Thymus (tissue), 11 donors: ENCODE measurements at regions not wholly inside any gene's neighbourhood (a gene's known extent, or its start where the extent isn't known, plus 50 kb on each side); places are given as distances from the start of the nearest gene placed in this dataset.
A peak's percentile ranks its signal among the peaks of the same experiment; 100 is the strongest.

ENCODE experiments used
- DNase-seq, 9 donors: peaks; one replicate each; pipeline ENCODE4 v3.0.0-alpha.2; 2013; ENCODE audit warnings: low spot score in 9 of 9, low read depth in 6 of 9, missing footprints in 1 of 9
- H3K27ac ChIP-seq, 2 donors: one replicate each; pipeline ENCODE4 v1.5.1; 2013; ENCODE audit warnings: control low read depth in 1 of 2, low read depth in 1 of 2, low read length in 1 of 2, mild to moderate bottlenecking in 1 of 2, moderate library complexity in 1 of 2
- H3K27me3 ChIP-seq, 2 donors: one replicate each; pipeline ENCODE4 v1.5.1; 2013; ENCODE audit warnings: low read length in 1 of 2; ENCODE audit not compliant: control insufficient read depth in 2 of 2, insufficient read depth in 1 of 2
- H3K36me3 ChIP-seq, 2 donors: one replicate each; pipeline ENCODE4 v1.5.1; 2013; ENCODE audit warnings: low read length in 1 of 2, mild to moderate bottlenecking in 1 of 2, moderate library complexity in 1 of 2; ENCODE audit not compliant: control insufficient read depth in 2 of 2, insufficient read depth in 2 of 2
- H3K4me1 ChIP-seq, 2 donors: one replicate each; pipeline ENCODE4 v1.5.1; 2013; ENCODE audit warnings: low read length in 2 of 2; ENCODE audit not compliant: control insufficient read depth in 2 of 2, insufficient read depth in 2 of 2
- H3K4me3 ChIP-seq, 2 donors: one replicate each; pipeline ENCODE4 v1.5.1; 2013; ENCODE audit warnings: low read length in 2 of 2, control low read depth in 1 of 2, mild to moderate bottlenecking in 1 of 2
- H3K9me3 ChIP-seq, 2 donors: one replicate each; pipeline ENCODE4 v1.5.1; 2013; ENCODE audit warnings: low read length in 1 of 2, mild to moderate bottlenecking in 1 of 2; ENCODE audit not compliant: control insufficient read depth in 2 of 2, insufficient read depth in 1 of 2
- WGBS: extraction: QIAGEN DNeasy Blood & Tissue Kit; methylation state at CpG from one replicate; pipeline ENCODE4 v1.1.7; 2013; 5-methylcytosine and 5-hydroxymethylcytosine counted together
- donor health status: healthy.

GRCh38 chr16:85982563-85982939, 83.6 kb downstream of the IRF8 start:
- Histone ChIP-seq H3K9me3 (no peaks in the 10 kb centered on the region), H3K4me3 (no peak overlapping the region), H3K36me3 (no peaks in the 10 kb centered on the region), H3K27me3 (peaks cover 5 to 49% of the 10 kb centered on the region in 2 donors), H3K27ac (no peak overlapping the region), H3K4me1 (peaks cover 0 to 29% of the 10 kb centered on the region in 2 donors)
- DNase-seq: no peak
- 37% methylated on average over 23 of the region's 23 CpGs for WGBS

- peaks cover 0 to 29% of the 10 kb centered on the region in 2 donors for H3K4me1 ChIP-seq
- no peak overlapping the region for H3K27ac ChIP-seq
- H3K9me3 ChIP-seq: no peaks in the 10 kb centered on the region
- WGBS: 95% methylated on average over 12 of the region's 12 CpGs
- DNase-seq: no peak
- H3K36me3 ChIP-seq: no peaks in the 10 kb centered on the region
- H3K27me3 ChIP-seq: peaks cover 5 to 49% of the 10 kb centered on the region in 2 donors
- no peak overlapping the region for H3K4me3 ChIP-seq
Observed at GRCh38 chr16:85983064-85983463, 84.1 kb downstream of the IRF8 start.

GRCh38 chr16:85983606-85984230, 84.8 kb downstream of the IRF8 start:
- H3K9me3 ChIP-seq: no peaks in the 10 kb centered on the region
- no peak for DNase-seq
- H3K27ac ChIP-seq: no peak overlapping the region
- H3K4me1 ChIP-seq: peaks cover 0 to 29% of the 10 kb centered on the region in 2 donors
- no peak overlapping the region for H3K4me3 ChIP-seq
- no peaks in the 10 kb centered on the region for H3K36me3 ChIP-seq
- H3K27me3 ChIP-seq: peaks cover 5 to 45% of the 10 kb centered on the region in 2 donors
- 65% methylated on average over 20 of the region's 20 CpGs for WGBS

GRCh38 chr16:85984231-85984880, 85.4 kb downstream of the IRF8 start:
- Histone ChIP-seq H3K36me3 (no peaks in the 10 kb centered on the region), H3K27ac (no peak overlapping the region), H3K27me3 (peaks cover 5 to 42% of the 10 kb centered on the region in 2 donors), H3K4me3 (no peak overlapping the region), H3K4me1 (peaks cover 0 to 29% of the 10 kb centered on the region in 2 donors), H3K9me3 (no peaks in the 10 kb centered on the region)
- DNase-seq: no peak
- 63% methylated on average over 14 of the region's 14 CpGs for WGBS

GRCh38 chr16:85984947-85985451, 86.0 kb downstream of the IRF8 start:
- peak overlapping the region in 1 of 2 donors; percentile 17 for H3K27ac ChIP-seq
- WGBS: 70% methylated on average over 20 of the region's 20 CpGs

GRCh38 chr16:85986931-85987749, 88.2 kb downstream of the IRF8 start:
- H3K9me3 ChIP-seq: no peaks in the 10 kb centered on the region
- peak in 4 of 9 donors; percentile 23 to 36 (median 28) for DNase-seq
- peak overlapping the region in 1 of 2 donors; percentile 7 for H3K27ac ChIP-seq
- H3K4me3 ChIP-seq: no peak overlapping the region
- H3K36me3 ChIP-seq: no peaks in the 10 kb centered on the region
- peaks cover 0 to 29% of the 10 kb centered on the region in 2 donors for H3K4me1 ChIP-seq
- 62% methylated on average over 12 of the region's 12 CpGs for WGBS
- H3K27me3 ChIP-seq: peaks cover 5 to 33% of the 10 kb centered on the region in 2 donors

More at GRCh38 chr16:85984947-85985451, 86.0 kb downstream of the IRF8 start:
- H3K9me3 ChIP-seq: no peaks in the 10 kb centered on the region
- DNase-seq: no peak
- no peaks in the 10 kb centered on the region for H3K36me3 ChIP-seq
- H3K4me1 ChIP-seq: peaks cover 0 to 29% of the 10 kb centered on the region in 2 donors
- H3K27me3 ChIP-seq: peaks cover 5 to 41% of the 10 kb centered on the region in 2 donors
- no peak overlapping the region for H3K4me3 ChIP-seq

GRCh38 chr16:85987750-85988078, 88.8 kb downstream of the IRF8 start:
- H3K27me3 ChIP-seq: peaks cover 4 to 27% of the 10 kb centered on the region in 2 donors

GRCh38 chr16:85988306-85988705, 89.3 kb downstream of the IRF8 start:
- WGBS: 85% methylated on average over 5 of the region's 5 CpGs
- no peak overlapping the region for H3K27ac ChIP-seq
- H3K27me3 ChIP-seq: peaks cover 3 to 21% of the 10 kb centered on the region in 2 donors
- H3K4me3 ChIP-seq: no peak overlapping the region
- H3K4me1 ChIP-seq: peaks cover 0 to 26% of the 10 kb centered on the region in 2 donors
- H3K36me3 ChIP-seq: no peaks in the 10 kb centered on the region
- no peaks in the 10 kb centered on the region for H3K9me3 ChIP-seq
- DNase-seq: no peak

More at GRCh38 chr16:85987750-85988078, 88.8 kb downstream of the IRF8 start:
- no peak for DNase-seq
- Histone ChIP-seq H3K36me3 (no peaks in the 10 kb centered on the region), H3K4me3 (no peak overlapping the region), H3K9me3 (no peaks in the 10 kb centered on the region), H3K27ac (no peak overlapping the region), H3K4me1 (peaks cover 0 to 29% of the 10 kb centered on the region in 2 donors)
- WGBS: 51% methylated on average over 5 of the region's 5 CpGs
